ENCODE measurements at regions not wholly inside any gene's neighbourhood (a gene's known extent, or its start where the extent isn't known, plus 50 kb on each side); places are given as distances from the start of the nearest gene placed in this dataset.

GRCh38 chr9:13915591-13916301 lies 398.2 kb downstream of the NFIB start:
- TF ChIP-seq CTCF (IDR thresholded peaks at IDR 0.05) (no peak), POLR2AphosphoS5 (IDR thresholded peaks at IDR 0.05) (no peak)
